PC-9 (cell line): ENCODE measurements at regions not wholly inside any gene's neighbourhood (a gene's known extent, or its start where the extent isn't known, plus 50 kb on each side); places are given as distances from the start of the nearest gene placed in this dataset.

Experiments
- BruUV-seq: library from RNA; stranded (reverse); fragments of 400-500 nt; replicated peaks from 2 replicates; lab custom pipeline; 2021; lab: Mats Ljungman, UMichigan
- CTCF ChIA-PET: fragments of 300-600 bp; sonication (Branson Sonifier 250); formaldehyde crosslinking; loops from one replicate; lab custom pipeline; 2022; ENCODE audit warnings: antibody characterized with exemption; lab: Charles Lee
- POLR2A ChIA-PET: fragments of 300-600 bp; sonication (Branson Sonifier 250); formaldehyde crosslinking; loops from one replicate; lab custom pipeline; 2022; ENCODE audit warnings: antibody characterized with exemption; ENCODE audit not compliant: unreplicated experiment; lab: Charles Lee
- DNase-seq, 2 experiments: peaks; one replicate each; pipeline versions ENCODE4 v3.0.0 to v3.0.0-alpha.2; 2015 to 2022; ENCODE audit warnings: mixed read lengths in 1 of 2
- H2AFZ ChIP-seq: fragments of 200-600 bp; sonication (generic); 2 replicates; pipeline ENCODE4 v1.8.1; 2017; ENCODE audit warnings: antibody characterized with exemption
- H3F3A ChIP-seq: fragments of 200-600 bp; sonication (generic); 2 replicates; pipeline ENCODE4 v1.8.1; 2017; ENCODE audit warnings: antibody characterized with exemption, mild to moderate bottlenecking, low read depth; ENCODE audit not compliant: insufficient read depth
- H3K27ac ChIP-seq: fragments of 200-600 bp; sonication (generic); 2 replicates; pipeline ENCODE4 v1.6.1; 2016; ENCODE audit warnings: mixed run types
- H3K27me3 ChIP-seq: fragments of 200-600 bp; sonication (generic); 2 replicates; pipeline ENCODE4 v1.6.1; 2016; ENCODE audit warnings: low read depth, mixed run types; ENCODE audit not compliant: insufficient read depth
- H3K36me3 ChIP-seq: fragments of 200-600 bp; sonication (generic); 2 replicates; pipeline ENCODE4 v1.6.1; 2016; ENCODE audit warnings: low read depth, mixed run types
- H3K4me1 ChIP-seq: fragments of 200-600 bp; sonication (generic); replicated peaks from 2 replicates; pipeline ENCODE4 v1.6.1; 2016; ENCODE audit warnings: mixed run types; ENCODE audit not compliant: insufficient read depth
- H3K4me2 ChIP-seq: fragments of 200-600 bp; sonication (generic); 2 replicates; pipeline ENCODE4 v1.6.1; 2017; ENCODE audit warnings: mixed run types
- H3K4me3 ChIP-seq: fragments of 200-600 bp; sonication (generic); 2 replicates; pipeline ENCODE4 v1.6.1; 2016; ENCODE audit warnings: mixed run types
- H3K79me2 ChIP-seq: fragments of 200-600 bp; sonication (generic); 2 replicates; pipeline ENCODE4 v1.6.1; 2017; ENCODE audit warnings: low read depth, mixed run types
- H3K9me2 ChIP-seq: fragments of 200-600 bp; sonication (generic); 2 replicates; pipeline ENCODE4 v1.8.1; 2017; ENCODE audit warnings: mild to moderate bottlenecking; ENCODE audit not compliant: insufficient read depth
- H3K9me3 ChIP-seq: fragments of 200-600 bp; sonication (generic); 2 replicates; pipeline ENCODE4 v1.8.1; 2016; ENCODE audit warnings: low read depth; ENCODE audit not compliant: insufficient read depth
- H4K20me1 ChIP-seq: fragments of 200-600 bp; sonication (generic); 2 replicates; pipeline ENCODE4 v1.8.1; 2017; ENCODE audit not compliant: insufficient read depth
- CTCF ChIP-seq: fragments of 200-600 bp; sonication (generic); conservative IDR thresholded peaks from 2 replicates; pipeline ENCODE4 v1.6.1; 2017; ENCODE audit warnings: mixed run types, antibody characterized with exemption, mild to moderate bottlenecking, moderate library complexity
- EZH2 ChIP-seq: fragments of 200-600 bp; sonication (generic); IDR thresholded peaks from 2 replicates; pipeline ENCODE4 v1.8.0; 2017; ENCODE audit warnings: antibody characterized with exemption, low read depth
- intact Hi-C: fragments of 100-400 bp; cut with micrococcal nuclease; formaldehyde crosslinking; loops from one replicate; pipeline ENCODE4 v1.10.0; 2022; ENCODE audit not compliant: unreplicated experiment

GRCh38 chr7:124310934-124311390 lies 278.1 kb upstream of the TMEM229A start:
- BruUV-seq = no TSS peak
- CTCF ChIA-PET = no interaction called here
- POLR2A ChIA-PET = no interaction called here

DNA sequence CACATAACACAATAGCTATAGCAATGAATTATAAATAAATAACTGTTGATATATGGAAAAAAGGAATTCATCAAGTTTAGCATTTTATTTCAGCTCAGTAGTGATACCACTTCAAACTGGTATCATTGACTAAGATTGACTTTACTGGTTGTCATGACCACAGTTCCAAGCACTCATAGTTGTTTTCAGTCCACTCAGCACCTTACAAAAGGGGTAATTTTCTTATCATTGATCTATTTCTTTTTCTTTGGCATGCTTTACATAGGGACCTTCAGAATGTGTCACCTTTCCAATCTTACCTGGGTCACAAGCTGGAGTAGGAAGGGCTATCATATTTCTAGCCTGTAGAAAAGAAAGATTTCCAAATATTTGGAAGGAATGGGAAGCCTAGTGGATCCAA lies 275.5 kb upstream of the TMEM229A start:
- no TSS peak for BruUV-seq
- Histone ChIP-seq H3K4me3 (no peak overlapping the region), H2AFZ (no peak overlapping the region), H3K9me2 (no peaks in the 10 kb centered on the region), H3K27ac (no peak overlapping the region), H3K79me2 (no peaks in the 10 kb centered on the region), H3K9me3 (no peaks in the 10 kb centered on the region), H3F3A (no peaks in the 10 kb centered on the region), H3K36me3 (no peaks in the 10 kb centered on the region), H3K4me2 (no peak overlapping the region), H3K27me3 (no peaks in the 10 kb centered on the region), H4K20me1 (no peaks in the 10 kb centered on the region), H3K4me1 (no peaks in the 10 kb centered on the region)
- TF ChIP-seq EZH2 (no peak), CTCF (no peak)
- no peak for DNase-seq
- ChIA-PET CTCF (no interaction called here), POLR2A (no interaction called here)
- intact Hi-C loops = no loop called here

More at GRCh38 chr7:124310934-124311390, 278.1 kb upstream of the TMEM229A start:
- intact Hi-C loops = no loop called here
- DNase-seq = no peak
- Histone ChIP-seq H3F3A (no peaks in the 10 kb centered on the region), H3K4me3 (no peak overlapping the region), H4K20me1 (no peaks in the 10 kb centered on the region), H2AFZ (no peak overlapping the region), H3K4me1 (no peaks in the 10 kb centered on the region), H3K27ac (no peak overlapping the region), H3K9me3 (no peaks in the 10 kb centered on the region), H3K9me2 (no peaks in the 10 kb centered on the region), H3K27me3 (no peaks in the 10 kb centered on the region), H3K79me2 (no peaks in the 10 kb centered on the region), H3K4me2 (no peak overlapping the region), H3K36me3 (no peaks in the 10 kb centered on the region)
- TF ChIP-seq CTCF = no peak
- TF ChIP-seq EZH2 = no peak

DNA sequence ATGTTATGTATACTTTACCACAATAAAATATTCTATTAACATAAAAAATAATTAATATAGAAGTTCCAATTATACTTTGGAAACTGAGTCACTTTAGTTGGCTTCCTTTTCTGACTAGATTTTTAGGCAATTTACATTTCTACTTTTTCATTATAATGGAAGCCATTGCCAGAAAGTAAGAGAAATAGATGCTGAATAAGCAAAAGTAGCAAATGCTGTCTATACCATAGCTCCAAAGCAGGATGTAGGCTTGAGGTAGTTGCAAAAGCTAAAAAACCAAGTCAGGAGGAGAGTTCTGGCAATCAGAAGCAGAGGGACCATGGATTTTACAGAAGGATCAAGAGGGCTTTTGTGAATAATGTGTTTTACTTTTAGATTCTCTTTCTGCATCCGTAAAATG lies 262.4 kb upstream of the TMEM229A start:
- CTCF ChIA-PET = no interaction called here
- no peak for DNase-seq
- no peak overlapping the region for H2AFZ ChIP-seq

More for the DNA sequence above, 262.4 kb upstream of the TMEM229A start:
- Histone ChIP-seq H3K36me3 (no peaks in the 10 kb centered on the region), H3K79me2 (no peaks in the 10 kb centered on the region), H3K9me3 (no peaks in the 10 kb centered on the region), H3K27me3 (no peaks in the 10 kb centered on the region), H3K4me3 (no peak overlapping the region), H4K20me1 (no peaks in the 10 kb centered on the region), H3K4me2 (no peak overlapping the region), H3F3A (no peaks in the 10 kb centered on the region), H3K27ac (no peak overlapping the region), H3K4me1 (no peaks in the 10 kb centered on the region), H3K9me2 (no peaks in the 10 kb centered on the region)
- intact Hi-C loops = no loop called here
- BruUV-seq = no TSS peak
- POLR2A ChIA-PET = no interaction called here
- TF ChIP-seq EZH2 (no peak), CTCF (no peak)
